ENCODE measurements at regions not wholly inside any gene's neighbourhood (a gene's known extent, or its start where the extent isn't known, plus 50 kb on each side); places are given as distances from the start of the nearest gene placed in this dataset.

DNA sequence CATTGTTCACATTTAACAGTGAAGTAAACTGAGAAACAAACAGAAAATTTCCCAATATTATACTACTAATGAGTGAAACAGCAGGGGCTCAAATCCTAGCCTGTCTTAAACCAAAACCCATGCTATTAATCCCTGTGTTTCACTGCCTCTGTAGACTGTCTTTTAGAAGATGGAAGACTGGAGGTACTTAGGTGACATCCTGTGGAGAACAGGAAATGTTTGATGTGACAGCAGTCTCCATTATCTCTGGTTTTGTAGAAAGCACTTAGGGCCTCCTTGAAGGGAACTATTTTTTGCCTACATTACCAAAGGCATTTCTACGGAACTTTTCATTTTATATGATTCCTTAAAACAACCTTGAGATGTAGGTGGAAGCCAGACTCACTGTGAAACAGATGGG lies 288.1 kb upstream of the SORL1-AS1 start:
- no peak for DNase-seq (ENCODE audit: low spot score)

DNA sequence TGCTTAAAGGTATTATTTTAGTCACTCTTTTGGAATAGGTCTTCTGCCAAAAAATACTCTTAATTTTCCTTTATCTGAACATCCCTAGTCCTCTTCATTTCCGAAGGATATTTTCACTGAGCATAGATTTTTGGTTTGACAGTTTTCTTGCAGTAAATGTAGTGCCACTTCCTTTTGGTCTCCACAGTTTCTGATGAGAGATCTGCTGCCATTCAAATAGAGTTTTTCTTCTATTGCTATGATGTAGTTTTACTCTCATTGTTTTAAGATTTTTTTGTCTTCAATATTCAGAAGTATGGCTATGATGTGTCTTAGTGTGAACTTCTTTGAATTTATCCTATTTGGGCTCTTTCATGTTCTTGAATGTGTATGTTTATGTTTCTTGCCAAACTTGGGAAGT lies 281.1 kb upstream of the SORL1-AS1 start:
- no peak for DNase-seq (ENCODE audit: low spot score)

DNA sequence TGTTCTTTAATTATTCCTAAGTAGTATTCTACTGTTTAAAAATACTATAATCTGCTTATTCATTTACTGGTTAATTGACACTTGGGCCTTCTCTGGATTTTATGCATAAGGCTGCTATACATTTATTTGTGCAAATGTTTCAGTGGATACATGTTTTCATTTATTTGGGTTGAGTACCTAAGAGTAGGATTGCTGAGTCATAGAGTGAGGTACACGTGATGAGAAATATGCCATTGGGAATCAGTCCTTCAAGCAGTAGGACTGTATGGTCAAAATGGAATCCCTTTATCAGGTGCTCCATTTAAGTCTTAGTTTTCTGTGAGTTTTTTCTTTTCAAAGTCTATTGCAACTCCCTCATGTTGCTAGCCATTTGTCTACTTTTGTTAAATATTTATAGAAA lies 275.2 kb upstream of the SORL1-AS1 start:
- DNase-seq (ENCODE audit: low spot score), result no peak

DNA sequence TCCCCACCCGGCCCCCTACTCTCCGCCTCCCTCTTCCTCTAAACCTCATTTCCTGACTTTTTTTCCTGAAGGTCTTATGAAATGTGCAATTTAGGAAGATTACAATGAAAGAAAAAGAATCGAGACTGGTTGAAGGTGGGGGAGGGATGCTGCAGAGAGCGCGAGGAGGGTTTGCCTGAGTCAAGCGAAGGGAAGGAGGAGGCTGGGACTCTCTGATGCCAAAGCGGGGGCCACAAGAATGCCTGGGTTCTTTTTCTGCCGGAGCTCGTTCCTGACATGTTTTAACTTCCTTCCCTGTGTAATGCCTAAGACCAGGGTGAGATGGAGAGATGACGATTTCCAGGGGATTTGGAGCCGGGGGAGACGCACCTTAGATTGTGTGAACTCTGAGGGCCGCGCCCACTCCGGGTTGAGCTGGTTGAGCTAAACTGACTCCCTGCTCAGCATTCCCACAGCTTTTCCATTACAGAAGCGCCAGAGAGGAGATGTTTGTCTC lies 270.5 kb upstream of the SORL1-AS1 start:
- DNase-seq (ENCODE audit: low spot score), result no peak

DNA sequence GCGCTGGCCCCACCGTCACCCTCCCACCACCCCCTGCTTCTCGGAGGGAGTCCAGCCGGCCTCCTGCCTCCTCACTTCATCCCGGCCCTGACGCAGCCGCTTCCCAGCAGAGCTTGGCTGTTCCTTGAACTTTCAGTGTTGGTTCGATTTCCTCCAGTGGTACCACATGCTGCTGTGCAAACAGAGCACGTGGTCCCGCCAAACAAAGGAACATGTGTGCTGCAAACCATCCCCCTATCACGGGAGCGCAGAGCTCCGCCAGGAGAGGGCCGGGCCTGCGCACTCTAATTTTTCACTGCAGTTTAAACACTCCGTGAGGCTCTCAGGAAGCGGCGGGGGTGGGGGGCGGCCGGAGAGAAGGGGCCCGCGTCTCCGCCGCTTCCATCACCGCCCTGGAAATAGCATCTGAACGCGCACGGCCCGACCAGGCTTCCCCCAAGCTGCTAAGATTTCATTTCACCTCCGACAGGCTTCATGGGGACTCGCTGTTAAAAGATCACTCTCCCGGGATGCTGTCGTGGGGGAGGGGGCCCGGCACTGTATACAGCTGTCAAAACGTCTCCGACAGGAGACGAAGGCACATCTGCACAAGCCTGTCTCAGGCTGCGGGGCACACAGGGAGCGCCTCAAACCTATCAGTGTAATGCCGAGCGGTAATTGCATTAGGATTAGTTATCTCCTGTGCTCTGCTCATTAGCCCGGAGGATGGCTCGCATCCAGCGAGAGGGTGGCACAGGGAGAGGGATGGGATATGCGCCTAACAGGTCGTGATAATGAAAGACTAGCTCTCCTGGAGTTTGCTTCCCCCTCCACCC lies 269.9 kb upstream of the SORL1-AS1 start:
- DNase-seq (ENCODE audit: low spot score), result peak; percentile 78

DNA sequence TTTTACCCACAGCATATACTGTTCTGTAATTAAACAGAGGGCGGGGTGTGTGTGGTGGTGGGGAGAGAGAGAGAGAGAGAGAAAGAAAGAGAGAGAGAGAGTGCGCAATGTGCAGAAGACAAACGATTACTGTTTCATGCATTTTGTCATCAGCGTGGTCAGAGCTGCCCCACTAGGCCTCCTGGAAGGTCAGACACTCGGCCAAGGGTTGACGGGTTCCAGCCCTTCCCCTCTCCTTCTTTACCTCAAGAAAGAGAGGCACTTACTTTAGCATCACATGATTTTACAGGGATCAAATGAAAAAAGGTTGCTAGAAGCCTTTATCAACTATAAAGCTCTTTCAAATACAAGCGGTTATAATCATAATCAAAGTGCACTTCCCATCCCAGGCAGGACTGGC lies 269.2 kb upstream of the SORL1-AS1 start:
- DNase-seq (ENCODE audit: low spot score), result no peak

DNA sequence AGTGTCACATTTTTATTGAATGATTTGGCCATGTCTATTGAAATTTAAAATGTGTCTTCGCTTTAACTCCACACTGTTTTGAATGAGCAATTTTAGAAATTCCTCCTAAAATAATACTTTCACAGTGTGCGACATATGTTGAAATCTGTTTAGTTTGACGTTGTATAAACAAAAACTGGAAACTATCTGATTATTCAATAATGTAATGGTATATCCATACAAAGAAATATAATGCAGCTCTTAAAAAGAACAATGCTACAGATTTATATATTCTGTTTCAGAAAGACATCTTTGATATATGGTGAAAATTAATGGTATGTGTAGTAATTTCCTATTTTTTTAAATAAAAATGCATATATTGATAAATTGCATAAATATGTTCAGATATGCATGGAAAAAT lies 268.7 kb upstream of the SORL1-AS1 start:
- DNase-seq (ENCODE audit: low spot score), result no peak

DNA sequence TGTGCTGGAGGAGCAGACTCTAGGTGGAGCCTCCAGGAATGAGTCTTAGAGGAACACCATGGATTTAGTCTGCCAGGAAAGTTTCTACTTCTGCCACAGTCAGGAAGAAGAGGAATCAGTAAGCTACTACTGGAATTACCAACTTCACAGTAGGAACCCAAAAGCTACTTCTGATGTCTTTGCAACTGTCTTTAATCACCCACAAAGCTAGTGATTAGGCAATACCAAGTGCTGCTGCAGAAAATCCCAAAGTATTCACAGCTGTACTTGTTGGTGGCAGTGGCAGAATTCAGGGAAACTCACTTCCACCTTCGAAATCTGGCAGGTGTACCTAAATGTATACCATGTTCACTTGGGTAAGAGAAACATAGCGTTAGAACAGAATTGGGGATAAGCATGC lies 264.5 kb upstream of the SORL1-AS1 start:
- DNase-seq (ENCODE audit: low spot score), result no peak

DNA sequence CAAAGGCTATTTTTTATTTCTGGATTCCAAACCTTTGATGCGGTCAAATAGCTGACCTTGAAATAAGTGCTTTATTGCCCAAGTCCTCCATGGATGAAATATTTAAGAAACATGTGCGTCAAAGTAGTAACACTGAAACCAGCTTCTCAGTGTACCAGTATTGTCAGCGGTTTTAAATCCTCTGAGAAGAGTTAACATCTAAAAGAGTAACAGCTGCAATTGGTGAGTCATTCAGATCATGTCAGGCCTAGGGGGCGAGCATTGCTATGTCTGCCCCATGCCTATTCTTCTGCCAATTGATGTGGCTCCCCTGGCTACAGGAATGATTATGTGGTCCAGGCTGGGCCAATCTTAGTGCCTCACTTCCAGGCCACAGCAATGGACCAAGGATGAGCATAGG lies 263.3 kb upstream of the SORL1-AS1 start:
- no peak for DNase-seq (ENCODE audit: low spot score)

DNA sequence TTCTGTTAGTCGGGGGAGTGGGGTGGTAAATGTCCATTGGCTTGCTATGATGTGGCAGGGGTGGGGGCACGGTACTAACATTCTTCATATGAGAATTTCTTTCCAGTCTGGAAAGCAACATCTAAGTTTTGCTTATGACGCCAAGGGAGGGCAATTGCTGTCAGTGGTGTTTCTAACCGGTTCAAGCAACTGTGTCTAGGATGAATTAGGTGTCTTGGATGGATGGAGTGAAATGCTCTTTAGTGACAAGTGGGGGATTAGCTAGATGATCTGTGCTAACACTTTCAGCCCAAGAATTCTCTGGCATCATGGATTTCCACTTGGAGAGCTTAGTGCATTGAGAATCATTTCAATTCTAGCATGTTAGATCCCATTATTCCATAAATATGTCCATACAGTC lies 262.6 kb upstream of the SORL1-AS1 start:
- DNase-seq (ENCODE audit: low spot score), result no peak

DNA sequence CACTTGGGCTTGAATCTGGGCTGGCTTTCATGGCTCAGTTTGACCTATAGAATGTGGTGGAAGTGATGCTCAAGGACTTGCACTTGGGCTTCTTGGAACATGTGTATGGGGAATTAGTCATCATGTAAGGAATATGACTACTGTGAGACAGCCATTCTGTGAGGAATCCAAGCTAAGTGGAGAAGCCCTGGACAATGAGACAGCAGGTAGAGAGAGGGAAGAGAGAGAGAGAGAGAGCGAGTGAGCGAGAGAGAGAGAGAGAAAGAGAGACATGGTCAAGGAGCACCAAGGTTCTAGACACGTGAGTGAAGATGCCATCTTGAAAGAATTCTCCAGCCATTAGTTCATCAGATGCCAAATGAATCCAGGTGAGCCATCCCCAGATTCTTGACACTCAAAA lies 261.6 kb upstream of the SORL1-AS1 start:
- DNase-seq (ENCODE audit: low spot score), result no peak

DNA sequence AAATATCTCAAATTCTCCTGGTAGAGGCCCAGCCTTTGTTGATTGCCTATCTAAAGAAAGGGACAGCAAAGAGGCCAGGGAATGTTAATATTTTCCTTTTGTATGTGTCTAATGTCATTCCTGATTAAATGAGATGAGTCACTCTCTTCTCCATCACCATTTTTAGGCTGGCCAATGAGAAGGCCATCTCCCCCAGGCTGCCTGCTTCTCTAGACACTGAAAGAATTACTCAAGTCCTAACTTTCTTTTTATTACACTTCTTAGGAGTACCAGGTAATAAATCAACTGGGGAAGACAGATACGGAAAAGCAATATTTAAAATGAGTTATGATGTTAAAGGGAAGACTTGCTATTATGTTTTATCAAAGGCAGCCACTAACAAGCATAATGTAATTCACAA lies 259.2 kb upstream of the SORL1-AS1 start:
- DNase-seq (ENCODE audit: low spot score), result no peak

DNA sequence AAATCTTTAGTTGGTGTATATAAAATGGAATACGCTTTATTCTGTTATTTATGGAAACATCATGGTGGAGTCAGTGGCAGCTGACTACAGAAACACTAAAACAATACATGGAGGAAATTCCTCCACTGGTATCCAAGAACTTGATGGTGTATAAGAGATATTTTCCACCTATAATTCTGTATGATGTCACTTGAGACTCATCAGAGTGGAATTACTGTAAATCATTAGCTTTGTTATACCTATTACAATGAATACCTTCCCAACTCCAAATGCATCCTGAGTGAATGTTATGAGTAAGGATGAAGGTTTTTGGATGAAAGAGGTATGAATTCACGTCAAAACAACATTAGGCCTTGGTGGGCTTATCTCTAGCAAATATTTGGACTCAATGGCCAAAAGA lies 258.5 kb upstream of the SORL1-AS1 start:
- DNase-seq (ENCODE audit: low spot score), result no peak

DNA sequence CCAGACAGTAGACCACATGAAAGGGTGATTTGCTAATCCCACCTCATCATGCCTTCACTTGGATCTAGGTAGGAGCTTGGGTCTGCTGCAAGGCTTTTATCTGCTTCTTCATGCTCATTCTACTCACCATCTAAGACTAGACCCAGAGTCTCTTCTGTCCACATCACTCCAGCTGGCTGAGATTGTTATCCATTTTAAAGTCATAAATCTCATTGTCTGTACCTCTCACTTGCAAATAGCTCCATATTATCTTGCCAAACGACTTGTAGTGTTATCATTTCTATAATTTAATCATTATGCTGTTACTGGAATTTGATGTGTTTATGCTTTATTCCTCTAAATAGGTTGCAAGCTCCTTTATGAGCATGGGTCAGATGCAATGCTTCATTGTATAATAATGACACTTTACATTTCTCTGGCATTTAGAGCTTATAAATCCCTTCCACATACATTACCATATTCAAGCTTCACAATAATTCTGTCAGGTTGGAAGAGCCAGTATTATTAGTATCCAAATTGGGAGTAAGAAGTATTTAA lies 254.2 kb upstream of the SORL1-AS1 start:
- no peak for DNase-seq (ENCODE audit: low spot score)

DNA sequence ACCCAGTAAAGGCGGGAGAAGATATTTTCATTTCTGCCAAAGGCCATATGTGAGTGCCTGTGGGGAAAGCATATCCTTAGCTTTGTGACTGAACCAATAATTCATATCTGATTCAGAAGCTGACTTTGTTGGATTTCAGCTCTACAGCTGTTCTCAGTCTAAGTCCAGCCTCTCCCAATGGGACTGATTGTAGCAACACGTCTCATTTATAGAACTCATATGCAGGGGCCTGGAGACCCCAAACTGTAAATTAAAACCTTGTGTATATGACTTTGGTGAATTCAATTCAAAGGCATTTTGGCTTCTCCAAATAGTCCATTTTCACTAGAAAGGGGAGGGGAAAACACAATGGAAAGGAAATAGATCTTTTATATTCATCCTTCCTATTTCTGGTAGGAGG lies 250.4 kb upstream of the SORL1-AS1 start:
- DNase-seq (ENCODE audit: low spot score), result no peak

DNA sequence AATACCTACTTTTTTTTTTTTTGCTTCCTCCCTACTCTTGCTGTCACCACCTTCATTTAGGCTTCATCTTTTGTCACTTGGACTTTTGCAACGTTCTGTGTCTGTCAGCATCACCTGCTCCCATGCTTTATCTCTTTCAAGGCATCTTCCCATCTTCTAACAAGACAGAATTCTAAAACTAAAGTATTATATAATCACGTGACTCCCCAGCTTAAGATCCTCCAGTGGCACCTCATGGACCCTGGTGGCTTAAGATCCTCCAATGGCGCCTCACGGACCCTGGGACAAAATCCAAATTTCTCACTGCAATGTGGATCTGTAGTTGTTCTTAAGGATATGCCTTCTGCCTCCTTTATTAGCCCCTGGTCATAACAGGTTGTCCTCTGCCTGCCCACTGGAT lies 248.2 kb upstream of the SORL1-AS1 start:
- no peak for DNase-seq (ENCODE audit: low spot score)

DNA sequence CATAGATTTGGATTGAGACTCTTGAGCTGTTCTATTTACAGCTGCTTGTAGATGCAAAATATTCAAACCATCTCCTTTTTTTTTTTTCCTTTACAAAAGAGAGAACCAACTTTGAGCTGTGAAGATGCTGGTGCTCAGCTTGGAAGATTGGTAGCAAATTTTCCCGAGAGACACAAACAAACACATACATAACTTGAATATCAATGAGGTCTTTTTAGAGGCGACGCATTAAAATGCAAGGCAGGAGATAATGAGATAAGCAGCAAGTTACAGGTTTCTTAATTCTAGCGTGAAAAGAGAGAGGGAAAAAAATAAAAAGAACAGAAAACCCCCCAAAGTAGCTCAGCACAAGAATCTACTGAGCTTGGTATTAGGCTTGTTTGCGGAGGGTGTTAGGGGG lies 247.0 kb upstream of the SORL1-AS1 start:
- no peak for DNase-seq (ENCODE audit: low spot score)

DNA sequence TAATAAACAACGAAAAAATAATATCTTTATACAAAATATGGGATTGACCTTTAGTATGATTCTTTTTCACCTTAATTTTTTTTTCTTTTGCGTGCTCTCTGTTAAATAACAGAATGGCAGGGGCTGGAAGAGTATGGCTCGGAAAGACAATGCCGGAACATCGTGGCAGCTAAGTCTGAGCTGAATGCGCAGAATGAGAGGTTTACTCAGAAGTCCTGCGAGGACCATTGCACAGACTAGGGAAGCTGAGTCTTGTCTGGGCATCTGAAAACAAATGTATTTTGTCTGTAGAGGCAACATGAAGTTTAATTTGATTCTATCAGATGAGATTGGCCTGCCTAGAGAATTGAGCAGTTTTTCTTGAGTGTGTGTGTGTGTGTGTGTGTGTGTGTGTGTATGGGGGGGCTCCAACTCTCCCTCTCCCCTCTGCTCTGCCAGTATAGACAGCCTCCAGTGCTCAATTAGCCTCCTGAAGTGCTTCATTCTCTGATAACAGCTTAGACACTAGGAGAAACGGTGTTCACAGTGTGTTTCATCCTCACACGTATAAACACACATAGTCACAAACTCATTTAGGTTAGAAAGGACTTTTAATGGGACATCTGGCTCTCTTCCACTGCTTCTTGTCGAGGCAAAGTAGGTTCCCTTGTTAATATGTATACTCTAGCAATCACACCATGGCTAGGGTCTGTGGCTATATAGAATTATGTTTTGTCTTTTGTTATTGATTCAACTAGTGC lies 244.3 kb upstream of the SORL1-AS1 start:
- no peak for DNase-seq (ENCODE audit: low spot score)

DNA sequence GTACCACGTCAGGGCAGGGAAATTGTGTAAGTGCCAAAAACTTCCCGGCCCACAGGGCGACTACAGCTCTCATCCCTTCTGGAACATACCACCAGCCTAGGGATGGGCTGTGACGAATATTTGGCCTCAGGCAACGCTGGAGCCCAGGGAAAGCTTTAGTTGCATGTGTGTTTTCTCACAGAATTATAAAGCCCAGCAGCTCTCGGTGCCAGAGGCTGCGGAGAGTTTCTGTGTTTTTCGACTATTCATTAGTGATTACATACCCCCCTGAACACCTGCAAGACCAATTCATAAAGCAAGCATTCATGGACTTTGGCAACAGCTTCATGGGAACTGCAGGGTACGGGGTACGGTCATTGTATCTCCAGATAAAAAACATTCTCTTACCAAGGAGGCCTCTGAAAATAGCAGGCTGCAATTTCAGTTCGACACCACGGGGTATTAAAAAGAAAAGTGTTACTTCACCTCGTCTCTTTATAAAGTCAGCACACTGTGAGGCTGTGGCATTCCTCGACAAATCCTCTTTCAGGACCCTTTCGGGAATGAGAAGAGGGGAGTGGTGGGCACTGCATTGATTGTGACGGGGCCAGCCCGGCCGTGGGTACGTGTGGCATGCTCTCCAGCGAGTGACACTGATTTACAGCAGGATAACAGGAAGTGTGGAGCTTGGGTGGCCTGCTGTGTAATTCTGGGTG lies 243.6 kb upstream of the SORL1-AS1 start:
- DNase-seq (ENCODE audit: low spot score), result no peak

DNA sequence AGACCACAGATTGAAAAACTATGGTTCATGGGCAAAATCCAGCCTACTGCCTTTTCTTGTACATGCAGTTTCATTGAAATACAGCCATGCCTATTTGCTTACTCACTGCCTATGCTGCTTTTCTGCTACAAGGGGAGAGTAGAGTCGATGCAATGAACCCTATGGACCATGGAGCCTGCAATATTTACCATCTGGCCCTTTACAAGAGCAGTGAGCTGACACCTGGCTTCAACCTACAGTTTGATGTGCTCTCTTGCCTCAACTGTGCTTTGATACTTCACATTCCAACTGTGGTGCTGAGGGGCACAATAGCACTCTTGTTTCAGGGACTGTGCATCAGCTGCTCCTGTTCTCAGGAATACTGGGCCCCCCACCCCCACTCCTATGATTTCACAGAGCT lies 239.5 kb upstream of the SORL1-AS1 start:
- no peak for DNase-seq (ENCODE audit: low spot score)

DNA sequence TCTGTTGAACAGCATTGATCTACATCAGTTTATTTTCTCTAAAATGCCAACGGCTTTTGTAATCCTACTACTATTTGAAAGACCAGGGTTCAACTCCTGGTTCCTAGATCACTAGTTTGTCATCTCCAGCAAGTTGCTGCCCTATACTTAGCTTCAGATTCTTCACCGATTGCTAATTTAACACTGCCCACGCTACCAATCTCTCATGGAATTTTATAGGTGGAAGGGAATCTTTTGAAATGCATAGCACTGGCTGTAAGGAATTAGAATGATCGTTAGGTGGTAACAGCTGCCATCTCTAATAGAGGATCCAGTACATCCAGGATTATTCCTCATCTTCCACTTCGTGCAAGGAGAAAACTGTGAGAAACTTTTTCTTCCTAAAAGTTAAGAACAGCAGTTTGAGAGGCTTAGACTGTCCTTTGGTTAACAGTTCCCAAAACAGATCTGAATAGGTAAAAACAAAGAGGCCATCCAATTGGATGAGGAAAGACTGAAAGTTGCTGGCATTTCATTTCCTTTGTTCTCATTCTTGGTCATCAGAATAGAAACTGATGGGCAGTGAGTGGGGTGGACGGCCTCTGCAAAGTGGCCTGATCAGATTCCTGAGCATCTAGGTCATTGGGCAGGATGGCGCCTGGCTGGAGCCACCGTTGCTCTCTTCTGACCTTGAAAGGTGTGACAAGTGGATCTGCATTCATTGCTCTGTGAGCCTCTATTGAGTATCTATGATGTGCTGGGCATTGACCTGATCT lies 236.3 kb upstream of the SORL1-AS1 start:
- no peak for DNase-seq (ENCODE audit: low spot score)

DNA sequence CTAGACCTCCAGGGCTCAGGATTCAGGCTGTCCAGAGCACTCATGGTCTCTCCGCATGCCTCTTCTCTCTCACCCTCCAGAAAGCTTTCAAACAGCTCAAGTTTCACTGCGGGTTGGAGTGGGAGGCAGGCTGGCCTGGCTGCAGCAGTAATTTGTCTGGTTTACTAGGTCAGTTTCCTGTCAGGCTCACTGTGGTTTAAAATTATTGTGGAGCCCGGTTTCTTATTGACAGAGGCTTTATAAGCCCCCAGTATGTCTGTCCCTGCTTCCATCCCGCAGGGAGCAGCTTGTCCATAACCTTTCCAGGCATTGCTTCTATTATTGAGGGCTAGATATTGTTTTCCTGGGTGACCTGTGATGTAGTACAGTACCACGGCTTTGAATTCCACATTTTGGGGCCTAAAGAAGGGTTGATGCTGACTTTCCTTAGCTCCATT lies 235.3 kb upstream of the SORL1-AS1 start:
- no peak for DNase-seq (ENCODE audit: low spot score)

All from ecto neural progenitor cell (in vitro differentiated cells).